DOHH2 (cell line): ENCODE measurements at regions not wholly inside any gene's neighbourhood (a gene's known extent, or its start where the extent isn't known, plus 50 kb on each side); places are given as distances from the start of the nearest gene placed in this dataset.

ENCODE experiments used
- H3F3A ChIP-seq: fragments of 200-600 bp; sonication (generic), shearing (Covaris generic); 2 replicates; pipeline ENCODE4 v1.6.0; 2016; ENCODE audit warnings: antibody characterized with exemption, mild to moderate bottlenecking; ENCODE audit not compliant: control insufficient read depth, insufficient read depth
- H3K27ac ChIP-seq: fragments of 200-600 bp; sonication (generic); 2 replicates; pipeline ENCODE4 v1.5.1; 2014; ENCODE audit warnings: low read depth, mild to moderate bottlenecking, low read length, moderate library complexity
- H3K27me3 ChIP-seq: fragments of 200-600 bp; sonication (generic); 2 replicates; pipeline ENCODE4 v1.6.1; 2014; ENCODE audit warnings: mild to moderate bottlenecking, low read length, mixed read lengths; ENCODE audit not compliant: control insufficient read depth
- H3K36me3 ChIP-seq: fragments of 200-600 bp; sonication (generic); 2 replicates; pipeline ENCODE4 v1.6.1; 2014; ENCODE audit warnings: mild to moderate bottlenecking, low read length, moderate library complexity, mixed read lengths; ENCODE audit not compliant: control insufficient read depth
- H3K4me1 ChIP-seq: fragments of 200-600 bp; sonication (generic); 2 replicates; pipeline ENCODE4 v1.6.1; 2014; ENCODE audit warnings: mild to moderate bottlenecking, low read length, mixed read lengths; ENCODE audit not compliant: control insufficient read depth
- H3K4me2 ChIP-seq: fragments of 200-600 bp; sonication (generic); 2 replicates; pipeline ENCODE4 v1.6.0; 2014; ENCODE audit warnings: mild to moderate bottlenecking, low read length, moderate library complexity
- H3K4me3 ChIP-seq: fragments of 200-600 bp; sonication (generic); 2 replicates; pipeline ENCODE4 v1.5.1; 2014; ENCODE audit warnings: mild to moderate bottlenecking, low read length, mixed read lengths
- H3K79me2 ChIP-seq: fragments of 200-600 bp; sonication (generic); 2 replicates; pipeline ENCODE4 v1.6.1; 2014; ENCODE audit warnings: mild to moderate bottlenecking, low read length, mixed read lengths; ENCODE audit not compliant: control insufficient read depth
- H3K9me2 ChIP-seq: fragments of 200-600 bp; sonication (generic); replicated peaks from 2 replicates; pipeline ENCODE4 v1.6.1; 2014; ENCODE audit warnings: mild to moderate bottlenecking, low read length, mixed read lengths; ENCODE audit not compliant: control insufficient read depth
- H3K9me3 ChIP-seq: fragments of 200-600 bp; sonication (generic); 2 replicates; pipeline ENCODE4 v1.6.1; 2014; ENCODE audit warnings: antibody characterized with exemption, low read length, mixed read lengths; ENCODE audit not compliant: control insufficient read depth, insufficient read depth
- H4K20me1 ChIP-seq: fragments of 200-600 bp; sonication (generic); 2 replicates; pipeline ENCODE4 v1.6.0; 2014; ENCODE audit warnings: low read depth, mild to moderate bottlenecking, antibody characterized with exemption, low read length, moderate library complexity; ENCODE audit not compliant: control insufficient read depth, insufficient read depth
- EZH2phosphoT487 ChIP-seq: fragments of 200-600 bp; sonication (generic); IDR thresholded peaks from 2 replicates; pipeline ENCODE4 v1.6.1; 2017; ENCODE audit warnings: borderline replicate concordance, mild to moderate bottlenecking, antibody characterized with exemption, low read length, moderate library complexity, mixed read lengths
- TF ChIP-seq, protein P1 (sequence below): fragments of 200-600 bp; sonication (generic); IDR thresholded peaks from one replicate; pipeline ENCODE4 v1.5.1; 2014; ENCODE audit warnings: antibody characterized with exemption, mild to moderate bottlenecking, low read depth, low read length; ENCODE audit not compliant: poor library complexity, severe bottlenecking

DNA sequence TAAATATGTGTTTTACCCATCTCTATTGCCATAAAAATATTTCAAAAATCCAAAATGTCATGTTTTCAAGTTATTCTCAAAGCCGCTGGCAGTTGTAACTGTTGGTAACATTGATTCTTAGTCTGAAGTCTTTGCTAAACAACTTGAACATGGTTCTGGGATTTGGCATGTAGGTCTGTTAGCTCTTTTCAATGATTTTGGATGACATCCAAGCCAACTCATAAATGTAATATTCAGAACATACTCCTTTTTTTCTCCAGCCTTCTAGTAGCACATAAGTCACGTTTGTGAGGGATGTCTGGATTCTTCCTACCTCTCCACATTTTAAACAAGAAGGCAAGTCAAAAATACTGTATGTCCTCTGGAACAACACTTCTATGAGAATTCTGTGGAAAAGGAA is 305.3 kb downstream of the PRR32 start:
- TF ChIP-seq, protein P1, sequence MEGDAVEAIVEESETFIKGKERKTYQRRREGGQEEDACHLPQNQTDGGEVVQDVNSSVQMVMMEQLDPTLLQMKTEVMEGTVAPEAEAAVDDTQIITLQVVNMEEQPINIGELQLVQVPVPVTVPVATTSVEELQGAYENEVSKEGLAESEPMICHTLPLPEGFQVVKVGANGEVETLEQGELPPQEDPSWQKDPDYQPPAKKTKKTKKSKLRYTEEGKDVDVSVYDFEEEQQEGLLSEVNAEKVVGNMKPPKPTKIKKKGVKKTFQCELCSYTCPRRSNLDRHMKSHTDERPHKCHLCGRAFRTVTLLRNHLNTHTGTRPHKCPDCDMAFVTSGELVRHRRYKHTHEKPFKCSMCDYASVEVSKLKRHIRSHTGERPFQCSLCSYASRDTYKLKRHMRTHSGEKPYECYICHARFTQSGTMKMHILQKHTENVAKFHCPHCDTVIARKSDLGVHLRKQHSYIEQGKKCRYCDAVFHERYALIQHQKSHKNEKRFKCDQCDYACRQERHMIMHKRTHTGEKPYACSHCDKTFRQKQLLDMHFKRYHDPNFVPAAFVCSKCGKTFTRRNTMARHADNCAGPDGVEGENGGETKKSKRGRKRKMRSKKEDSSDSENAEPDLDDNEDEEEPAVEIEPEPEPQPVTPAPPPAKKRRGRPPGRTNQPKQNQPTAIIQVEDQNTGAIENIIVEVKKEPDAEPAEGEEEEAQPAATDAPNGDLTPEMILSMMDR, result no peak
- TF ChIP-seq EZH2phosphoT487, result no peak
- Histone ChIP-seq H3K27me3 (no peaks in the 10 kb centered on the region), H3K36me3 (no peaks in the 10 kb centered on the region), H3K4me3 (no peak overlapping the region), H3K4me2 (no peak overlapping the region), H3K79me2 (no peaks in the 10 kb centered on the region), H3K4me1 (no peaks in the 10 kb centered on the region), H3K9me2 (no peaks in the 10 kb centered on the region), H3F3A (no peaks in the 10 kb centered on the region), H4K20me1 (no peaks in the 10 kb centered on the region), H3K9me3 (no peaks in the 10 kb centered on the region), H3K27ac (no peak overlapping the region)

DNA sequence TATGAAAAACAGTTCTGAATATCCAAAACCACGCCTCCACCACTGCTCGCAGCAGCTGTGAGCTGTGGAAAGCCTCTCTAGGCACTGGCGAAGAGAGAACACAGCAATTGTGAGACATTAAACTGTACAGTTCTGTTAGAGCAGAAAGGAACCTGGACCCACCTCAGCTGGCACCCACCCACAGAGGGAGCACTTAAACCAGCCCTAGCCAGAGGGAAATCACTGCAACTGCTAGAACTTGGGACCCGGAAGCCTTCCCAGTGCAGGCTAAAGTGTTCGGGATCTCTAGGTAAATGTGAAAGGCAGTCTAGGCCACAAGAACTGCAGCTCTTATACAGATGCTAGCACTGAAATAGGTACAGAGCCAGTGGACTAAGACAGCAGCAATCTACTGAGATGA is 308.8 kb downstream of the PRR32 start:
- H3K27me3 ChIP-seq, result no peaks in the 10 kb centered on the region
- H3K4me2 ChIP-seq, result no peak overlapping the region
- no peaks in the 10 kb centered on the region for H3K9me2 ChIP-seq
- no peak overlapping the region for H3K27ac ChIP-seq
- H3K9me3 ChIP-seq, result no peaks in the 10 kb centered on the region
- H4K20me1 ChIP-seq, result no peaks in the 10 kb centered on the region
- no peaks in the 10 kb centered on the region for H3K79me2 ChIP-seq
- no peaks in the 10 kb centered on the region for H3F3A ChIP-seq
- H3K36me3 ChIP-seq, result no peaks in the 10 kb centered on the region
- no peak for TF ChIP-seq EZH2phosphoT487
- TF ChIP-seq, protein P1, result no peak
- H3K4me3 ChIP-seq, result no peak overlapping the region
- no peaks in the 10 kb centered on the region for H3K4me1 ChIP-seq

DNA sequence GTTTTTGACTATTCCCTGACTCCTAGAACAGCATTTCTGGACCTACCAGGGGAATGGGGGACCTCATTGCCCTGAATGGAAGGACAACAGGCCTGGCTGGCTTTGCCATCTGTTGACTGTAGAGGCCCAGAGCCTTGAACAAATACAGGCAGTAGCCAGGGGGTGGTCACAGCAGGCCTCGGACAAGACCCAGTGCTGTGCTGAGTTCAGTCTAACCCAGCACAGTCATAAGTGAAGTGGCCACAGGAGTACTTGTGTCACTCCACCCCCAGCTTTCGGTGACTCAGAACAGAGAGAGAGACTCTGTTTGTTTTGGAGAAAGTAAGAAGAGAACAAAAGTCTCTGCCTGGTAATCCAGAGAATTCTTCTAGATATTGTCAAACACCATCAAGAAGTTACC is 310.0 kb downstream of the PRR32 start:
- TF ChIP-seq, protein P1, result no peak
- no peak for TF ChIP-seq EZH2phosphoT487
- Histone ChIP-seq H3K27ac (no peak overlapping the region), H3K4me2 (no peak overlapping the region)

DNA sequence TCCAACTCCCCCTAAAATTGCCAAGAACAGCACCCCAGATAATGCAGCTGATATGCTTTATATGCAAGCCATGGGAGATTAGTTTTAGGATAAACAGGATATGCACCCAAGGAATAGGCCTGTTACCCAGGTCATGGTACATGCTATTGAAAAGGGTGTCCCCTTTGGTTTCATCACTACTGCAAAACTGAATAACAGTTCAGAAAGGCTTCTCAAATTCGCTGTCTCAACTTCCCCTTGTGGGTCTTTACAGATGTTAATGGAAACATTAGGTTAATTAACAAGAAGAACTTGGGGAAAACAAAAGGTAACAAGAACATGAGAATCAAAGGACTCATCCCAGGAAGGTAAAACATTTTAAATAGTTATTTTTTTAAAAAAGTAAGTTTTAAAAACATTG is 318.7 kb downstream of the PRR32 start:
- Histone ChIP-seq H3K4me2 (no peak overlapping the region), H3K4me3 (no peak overlapping the region), H3F3A (no peaks in the 10 kb centered on the region), H3K9me2 (no peaks in the 10 kb centered on the region), H3K27ac (no peak overlapping the region), H3K79me2 (no peaks in the 10 kb centered on the region), H4K20me1 (no peaks in the 10 kb centered on the region), H3K4me1 (no peaks in the 10 kb centered on the region), H3K9me3 (no peaks in the 10 kb centered on the region), H3K36me3 (no peaks in the 10 kb centered on the region), H3K27me3 (no peaks in the 10 kb centered on the region)
- TF ChIP-seq, protein P1, result no peak
- TF ChIP-seq EZH2phosphoT487, result no peak

More for the DNA sequence above, 310.0 kb downstream of the PRR32 start:
- no peaks in the 10 kb centered on the region for H3K27me3 ChIP-seq
- no peaks in the 10 kb centered on the region for H3K4me1 ChIP-seq
- no peaks in the 10 kb centered on the region for H3K9me2 ChIP-seq
- no peaks in the 10 kb centered on the region for H3K36me3 ChIP-seq
- H4K20me1 ChIP-seq, result no peaks in the 10 kb centered on the region
- H3K9me3 ChIP-seq, result no peaks in the 10 kb centered on the region
- no peaks in the 10 kb centered on the region for H3K79me2 ChIP-seq
- no peaks in the 10 kb centered on the region for H3F3A ChIP-seq
- no peak overlapping the region for H3K4me3 ChIP-seq
